Spleen (tissue), 11 donors: ENCODE measurements at regions not wholly inside any gene's neighbourhood (a gene's known extent, or its start where the extent isn't known, plus 50 kb on each side); places are given as distances from the start of the nearest gene placed in this dataset.

Source experiments
- DNase-seq: peaks from one replicate; pipeline ENCODE4 v3.0.0-alpha.2; 2020
- H3K27ac ChIP-seq, 8 donors: fragments of 200-600 bp; sonication (generic) in 7 of 8; 1 replicate in 4 of 8; 2 replicates in 4 of 8; pipeline versions ENCODE4 v1.5.0 to v1.8.0; 2016 to 2021; ENCODE audit warnings: inconsistent platforms in 4 of 8, mild to moderate bottlenecking in 4 of 8, moderate library complexity in 1 of 8
- H3K27me3 ChIP-seq, 7 donors: fragments of 200-600 bp; sonication (generic) in 6 of 7; replicated peaks in 1 of 7; 1 replicate in 4 of 7; 2 replicates in 3 of 7; pipeline versions ENCODE4 v1.5.0 to v1.8.0; 2016 to 2021; ENCODE audit warnings: inconsistent platforms in 3 of 7, mild to moderate bottlenecking in 1 of 7
- H3K36me3 ChIP-seq, 6 donors: fragments of 200-600 bp; sonication (generic) in 5 of 6; 1 replicate in 4 of 6; 2 replicates in 2 of 6; pipeline versions ENCODE4 v1.5.0 to v1.8.0; 2016 to 2021; ENCODE audit warnings: inconsistent platforms in 2 of 6
- H3K4me1 ChIP-seq, 6 donors: fragments of 200-600 bp; sonication (generic) in 5 of 6; 1 replicate in 3 of 6; 2 replicates in 3 of 6; pipeline versions ENCODE4 v1.5.0 to v1.8.0; 2016 to 2021; ENCODE audit warnings: inconsistent platforms in 3 of 6
- H3K4me3 ChIP-seq, 8 donors: fragments of 200-600 bp; sonication (generic) in 7 of 8; 1 replicate in 4 of 8; 2 replicates in 4 of 8; pipeline versions ENCODE4 v1.5.0 to v1.8.0; 2016 to 2021; ENCODE audit warnings: inconsistent platforms in 4 of 8, mild to moderate bottlenecking in 4 of 8, moderate library complexity in 2 of 8
- H3K9me3 ChIP-seq, 8 donors: fragments of 200-600 bp; sonication (generic) in 7 of 8; 1 replicate in 4 of 8; 2 replicates in 4 of 8; pipeline versions ENCODE4 v1.5.0 to v1.8.0; 2016 to 2021; ENCODE audit warnings: inconsistent platforms in 4 of 8
- CTCF ChIP-seq, 11 experiments: fragments of 200-600 bp in 7 of 11; fragments of 450-650 bp in 4 of 11; sonication (generic) in 4 of 11; IDR thresholded peaks in 8 of 11; conservative IDR thresholded peaks in 3 of 11; 1 replicate in 7 of 11; 2 replicates in 4 of 11; pipeline versions ENCODE4 v1.4.0 to v1.8.0; 2016 to 2021; ENCODE audit warnings: antibody characterized with exemption in 11 of 11, inconsistent platforms in 4 of 11, mild to moderate bottlenecking in 1 of 11
- POLR2A ChIP-seq, 3 donors: fragments of 450-650 bp; IDR thresholded peaks; one replicate each; pipeline ENCODE4 v1.5.1; 2017; ENCODE audit warnings: antibody characterized with exemption in 3 of 3, mild to moderate bottlenecking in 1 of 3
- POLR2AphosphoS5 ChIP-seq, 3 donors: sonication (generic); formaldehyde crosslinking; IDR thresholded peaks; one replicate each; pipeline ENCODE4 v1.5.1; 2017; ENCODE audit warnings: antibody characterized with exemption in 3 of 3
- WGBS, 5 donors: extraction: QIAGEN DNeasy Blood & Tissue Kit in 3 of 5; methylation state at CpG; one replicate each; pipeline versions ENCODE4 v1.1.5 to v1.1.7; 2013 to 2018; 5-methylcytosine and 5-hydroxymethylcytosine counted together
- intact Hi-C: fragments of 100-400 bp; cut with DNase I; formaldehyde crosslinking; loops from one replicate; pipeline ENCODE4 v1.15.0; 2023; ENCODE audit warnings: low total_unique reads
- donor health status: healthy with polysubstance abuse.
- donor health status: DM: no; HTN: no; CAD: no; lungs with moderate emphysema.
- donor health status: DM: no; HTN: no; CAD: no.
- donor health status: Bipolar disorder and iron deficiency.
- donor health status: healthy.
- donor health status: DM: no; HTN: no; CAD: no.
- donor health status: DM: yes; HTN: yes; CAD: no.

GRCh38 chr13:89955773-89956172, 1391.7 kb upstream of the MIR17HG start:
- no peak for DNase-seq

GRCh38 chr13:89959074-89959473, 1388.4 kb upstream of the MIR17HG start:
- no peaks in the 10 kb centered on the region for H3K4me1 ChIP-seq
- intact Hi-C loops: no loop called here
- no peaks in the 10 kb centered on the region for H3K27me3 ChIP-seq
- DNase-seq: no peak
- H3K27ac ChIP-seq: no peak overlapping the region
- no peak overlapping the region for H3K4me3 ChIP-seq
- 78 to 88% (median 79%) methylated on average over 2 of the region's 2 CpGs for WGBS, 5 donors
- H3K9me3 ChIP-seq: peaks cover 0 to 9% (median 0%) of the 10 kb centered on the region in 8 donors
- no peak for TF ChIP-seq POLR2AphosphoS5 (IDR thresholded peaks at IDR 0.05)
- TF ChIP-seq POLR2A (IDR thresholded peaks at IDR 0.05): no peak
- TF ChIP-seq CTCF (IDR thresholded peaks at IDR 0.05 in 8 of 11, conservative IDR thresholded peaks at IDR 0.05 in 3 of 11): no peak
- no peaks in the 10 kb centered on the region for H3K36me3 ChIP-seq

More at GRCh38 chr13:89955773-89956172, 1391.7 kb upstream of the MIR17HG start:
- intact Hi-C loops: no loop called here
- H3K9me3 ChIP-seq: peaks cover 0 to 9% (median 0%) of the 10 kb centered on the region in 8 donors
- TF ChIP-seq CTCF (IDR thresholded peaks at IDR 0.05 in 8 of 11, conservative IDR thresholded peaks at IDR 0.05 in 3 of 11) (no peak), POLR2AphosphoS5 (IDR thresholded peaks at IDR 0.05) (no peak), POLR2A (IDR thresholded peaks at IDR 0.05) (no peak)
- H3K4me3 ChIP-seq: no peak overlapping the region
- H3K27ac ChIP-seq: no peak overlapping the region
- H3K4me1 ChIP-seq: no peaks in the 10 kb centered on the region
- 82 to 97% (median 86%) methylated on average over 1 of the region's 1 CpG for WGBS, 5 donors
- no peaks in the 10 kb centered on the region for H3K27me3 ChIP-seq
- H3K36me3 ChIP-seq: no peaks in the 10 kb centered on the region

GRCh38 chr13:89965252-89965651, 1382.2 kb upstream of the MIR17HG start:
- H3K27ac ChIP-seq: no peak overlapping the region
- peaks cover 0 to 5% (median 0%) of the 10 kb centered on the region in 8 donors for H3K9me3 ChIP-seq
- no peaks in the 10 kb centered on the region for H3K4me1 ChIP-seq
- H3K4me3 ChIP-seq: no peak overlapping the region
- 72 to 91% (median 80%) methylated on average over 1 of the region's 1 CpG for WGBS, 5 donors
- H3K27me3 ChIP-seq: no peaks in the 10 kb centered on the region
- no peaks in the 10 kb centered on the region for H3K36me3 ChIP-seq
- intact Hi-C loops: no loop called here
- no peak for TF ChIP-seq POLR2A (IDR thresholded peaks at IDR 0.05)
- TF ChIP-seq CTCF (IDR thresholded peaks at IDR 0.05 in 8 of 11, conservative IDR thresholded peaks at IDR 0.05 in 3 of 11): no peak
- no peak for TF ChIP-seq POLR2AphosphoS5 (IDR thresholded peaks at IDR 0.05)
- DNase-seq: no peak

GRCh38 chr13:89966524-89966923, 1381.0 kb upstream of the MIR17HG start:
- Histone ChIP-seq H3K4me3 (no peak overlapping the region), H3K27me3 (no peaks in the 10 kb centered on the region)
- 73 to 84% (median 77%) methylated on average over 5 of the region's 5 CpGs for WGBS, 5 donors

More at GRCh38 chr13:89966524-89966923, 1381.0 kb upstream of the MIR17HG start:
- no peaks in the 10 kb centered on the region for H3K4me1 ChIP-seq
- TF ChIP-seq CTCF (IDR thresholded peaks at IDR 0.05 in 8 of 11, conservative IDR thresholded peaks at IDR 0.05 in 3 of 11): no peak
- TF ChIP-seq POLR2A (IDR thresholded peaks at IDR 0.05): no peak
- TF ChIP-seq POLR2AphosphoS5 (IDR thresholded peaks at IDR 0.05): no peak
- no peak for DNase-seq
- no peak overlapping the region for H3K27ac ChIP-seq
- H3K9me3 ChIP-seq: peaks cover 0 to 5% (median 0%) of the 10 kb centered on the region in 8 donors
- intact Hi-C loops: no loop called here
- H3K36me3 ChIP-seq: no peaks in the 10 kb centered on the region
